ENCODE measurements at regions not wholly inside any gene's neighbourhood (a gene's known extent, or its start where the extent isn't known, plus 50 kb on each side); places are given as distances from the start of the nearest gene placed in this dataset.

GRCh38 chr10:88108115-88108610, 244.7 kb downstream of the PTEN start:
- CTCF ChIA-PET (ENCODE audit: partially characterized antibody) = interaction anchor here (0.6 to 1.1 kb wide), 4 partner anchors 8 to 235 kb away, joined by 3 to 4 read pairs (median 3); no protein-coding TSS in a partner anchor

More at GRCh38 chr10:88108115-88108610, 244.7 kb downstream of the PTEN start:
- 98% methylated on average over 2 of the region's 2 CpGs; no CpG with 5 or more reads in 1 of the 2 experiments for WGBS, 2 experiments (ENCODE audit: extremely low coverage in 1 of 2, insufficient coverage in 1 of 2, insufficient read length in 1 of 2, insufficient replicate concordance in 2 of 2, low coverage in 1 of 2, low lambda C conversion rate in 2 of 2, missing lambda C conversion rate in 1 of 2)
- no peak for FAIRE-seq
- Histone ChIP-seq H3K4ac (replicated peaks; ENCODE audit: insufficient read length, low read depth, low read length) (no peak overlapping the region), H2AK5ac (ENCODE audit: low read depth, low read length) (no peak overlapping the region), H3K4me3 (ENCODE audit: extremely low read depth in 1 of 4, insufficient read depth in 2 of 4, low read depth in 3 of 4, low read length in 4 of 4) (no peak overlapping the region), H3K4me2 (ENCODE audit: insufficient read depth in 1 of 2, low read depth in 2 of 2, low read length in 2 of 2) (no peak overlapping the region), H3K36me3 (ENCODE audit: control insufficient read depth in 2 of 4, insufficient read depth in 4 of 4, low read length in 3 of 4) (no peaks in the 10 kb centered on the region), H4K20me1 (replicated peaks in 1 of 2; ENCODE audit: control insufficient read depth in 1 of 2, insufficient read depth in 2 of 2, low read length in 2 of 2) (no peaks in the 10 kb centered on the region), H3K79me2 (ENCODE audit: control insufficient read depth in 1 of 2, insufficient read depth in 2 of 2, low read length in 2 of 2) (no peaks in the 10 kb centered on the region), H2BK20ac (ENCODE audit: low read length) (no peak overlapping the region), H3K18ac (ENCODE audit: extremely low read depth, low read length) (no peak overlapping the region), H3K23ac (ENCODE audit: insufficient read length) (no peak overlapping the region), H2BK15ac (ENCODE audit: low read length) (no peak overlapping the region), H2BK12ac (ENCODE audit: low read depth, low read length) (0 out of 2 replicates have a peak overlapping the region, but pooled peaks have one; percentile 19), H3K9me3 (ENCODE audit: insufficient read depth in 2 of 2, low read depth in 1 of 2, low read length in 1 of 2) (no peaks in the 10 kb centered on the region), H3K79me1 (ENCODE audit: low read depth, low read length) (no peaks in the 10 kb centered on the region), H4K91ac (replicated peaks; ENCODE audit: insufficient read length, low read length) (no peak overlapping the region), H4K8ac (ENCODE audit: extremely low read depth, insufficient read depth, low read length) (no peak overlapping the region), H3K27me3 (replicated peaks in 1 of 4; ENCODE audit: control insufficient read depth in 3 of 4, extremely low read depth in 1 of 4, insufficient read depth in 3 of 4, low read length in 3 of 4) (no peaks in the 10 kb centered on the region), H2BK5ac (ENCODE audit: low read depth, low read length) (no peak overlapping the region), H3K23me2 (ENCODE audit: low read depth, low read length) (no peaks in the 10 kb centered on the region), H3K27ac (ENCODE audit: low read depth, low read length) (no peak overlapping the region), H3K9ac (replicated peaks in 1 of 4; ENCODE audit: extremely low read depth in 1 of 4, low read depth in 3 of 4, low read length in 3 of 4) (no peak overlapping the region), H3K4me1 (replicated peaks in 1 of 4; ENCODE audit: control insufficient read depth in 3 of 4, insufficient read depth in 4 of 4, low read length in 3 of 4) (no peaks in the 10 kb centered on the region; a peak in 1 of 7 replicates), H3K56ac (replicated peaks; ENCODE audit: insufficient read length, low read depth, low read length) (no peak overlapping the region), H3K14ac (ENCODE audit: insufficient read length) (no peak overlapping the region), H4K5ac (ENCODE audit: insufficient read length, low read depth, low read length) (no peak overlapping the region), H2BK120ac (replicated peaks; ENCODE audit: low read depth, low read length) (no peak overlapping the region), H2AFZ (ENCODE audit: low read length) (peak overlapping the region; percentile 7; the same call in 1 of the 2 replicates)
- TF ChIP-seq ATF3 (IDR thresholded peaks at IDR 0.05; ENCODE audit: insufficient read depth, low read depth, low read length) (no peak), RAD21 (IDR thresholded peaks at IDR 0.05 in 1 of 2, conservative IDR thresholded peaks at IDR 0.05 in 1 of 2; ENCODE audit: low read depth in 2 of 2, low read length in 2 of 2) (peak; percentile 10 to 15; a peak in 2 of 4 replicates)
- POLR2A ChIA-PET (ENCODE audit: partially characterized antibody) = no interaction called here
- no peak for DNase-seq (ENCODE audit: low read depth in 1 of 2, low spot score in 2 of 2)

Measured in H1 (cell line).